HepG2 (cell line): ENCODE measurements at regions not wholly inside any gene's neighbourhood (a gene's known extent, or its start where the extent isn't known, plus 50 kb on each side); places are given as distances from the start of the nearest gene placed in this dataset.

Experiments
- ATAC-seq: fragments of 200-7000 bp; cut with Tn5 transposase; 3 replicates; pipeline ENCODE4 v1.9.1; 2020; ENCODE audit warnings: mild to moderate bottlenecking, moderate library complexity
- BruUV-seq: library from RNA; stranded (reverse); fragments of 400-500 nt; replicated peaks from 2 replicates; lab custom pipeline; 2021; lab: Mats Ljungman, UMichigan
- CTCF ChIA-PET: fragments of 300-600 bp; formaldehyde crosslinking; extraction: SDS; loops from one replicate; lab custom pipeline; 2021; ENCODE audit warnings: low total read pairs, inconsistent platforms, low intra/inter-chr PET ratio; lab: Yijun Ruan, JAX
- POLR2A ChIA-PET: fragments of 350-600 bp; sonication (Branson Sonifier 250); formaldehyde crosslinking; loops from one replicate; lab custom pipeline; 2020; ENCODE audit warnings: antibody characterized with exemption, inconsistent platforms; lab: Yijun Ruan, JAX
- DNase-seq: peaks from one replicate; pipeline ENCODE4 v3.0.0-alpha.2; 2015; ENCODE audit warnings: low spot score
- FAIRE-seq: peaks from 3 replicates; lab custom pipeline; 2011; peaks lifted over from hg19 to GRCh38; lab: Jason Lieb, UNC
- H2AFZ ChIP-seq: one replicate; pipeline ENCODE4 v1.6.1; 2011; ENCODE audit warnings: low read length, inconsistent platforms
- H3K27ac ChIP-seq: fragments of 300-600 bp; 3 replicates; pipeline ENCODE4 v1.8.0; 2011; ENCODE audit warnings: mixed run types, mild to moderate bottlenecking, mixed read lengths, low read length, inconsistent platforms; ENCODE audit not compliant: insufficient read depth; ENCODE audit errors: extremely low read length
- H3K27me3 ChIP-seq, 2 experiments: fragments of 200-600 bp in 1 of 2; 2 replicates in 1 of 2; 3 replicates in 1 of 2; pipeline versions ENCODE4 v1.6.0 to v1.8.0; 2011; ENCODE audit warnings: low read length in 2 of 2, mild to moderate bottlenecking in 2 of 2, moderate library complexity in 2 of 2, inconsistent platforms in 1 of 2; ENCODE audit not compliant: insufficient read depth in 2 of 2, control insufficient read depth in 1 of 2
- H3K36me3 ChIP-seq, 2 experiments: fragments of 200-600 bp in 1 of 2; replicated peaks in 1 of 2; 2 replicates in 1 of 2; 3 replicates in 1 of 2; pipeline versions ENCODE4 v1.5.1 to v1.8.0; 2011; ENCODE audit warnings: low read length in 2 of 2, inconsistent platforms in 1 of 2; ENCODE audit not compliant: insufficient read depth in 2 of 2, control insufficient read depth in 1 of 2
- H3K4me1 ChIP-seq: 2 replicates; pipeline ENCODE4 v1.5.1; 2012; ENCODE audit warnings: low read length, inconsistent platforms; ENCODE audit not compliant: insufficient read depth
- H3K4me2 ChIP-seq: 2 replicates; pipeline ENCODE4 v1.6.0; 2011; ENCODE audit warnings: low read depth, low read length, inconsistent platforms
- H3K4me3 ChIP-seq, 3 experiments: fragments of 200-600 bp in 1 of 3; sonication (generic), shearing (Covaris generic) in 1 of 3; replicated peaks in 1 of 3; 2 replicates each; pipeline ENCODE4 v1.5.1; 2011 to 2016; ENCODE audit warnings: low read length in 3 of 3, inconsistent platforms in 2 of 3, low read depth in 2 of 3, mild to moderate bottlenecking in 2 of 3, control low read depth in 1 of 3, mixed read lengths in 1 of 3; ENCODE audit not compliant: insufficient read depth in 1 of 3
- H3K79me2 ChIP-seq: one replicate; pipeline ENCODE4 v1.6.1; 2011; ENCODE audit warnings: low read length, inconsistent platforms; ENCODE audit not compliant: insufficient read depth
- H3K9ac ChIP-seq: 2 replicates; pipeline ENCODE4 v1.6.0; 2011; ENCODE audit warnings: mild to moderate bottlenecking, low read depth, low read length, inconsistent platforms; ENCODE audit not compliant: insufficient read depth
- H3K9me3 ChIP-seq: 2 replicates; pipeline ENCODE4 v1.5.1; 2012; ENCODE audit warnings: mild to moderate bottlenecking, low read length
- H4K20me1 ChIP-seq: 2 replicates; pipeline ENCODE4 v1.6.0; 2011; ENCODE audit warnings: inconsistent platforms, mild to moderate bottlenecking, low read length, moderate library complexity; ENCODE audit not compliant: insufficient read depth
- DMAP1 ChIP-seq: IDR thresholded peaks from 2 replicates; pipeline ENCODE4 v1.6.1; 2016
- E2F2 ChIP-seq: sonication (generic); formaldehyde crosslinking; IDR thresholded peaks from 2 replicates; pipeline ENCODE4 v1.4.0; 2020; ENCODE audit warnings: missing genetic modification reagents, borderline replicate concordance
- E2F5 ChIP-seq: sonication (generic); formaldehyde crosslinking; conservative IDR thresholded peaks from 2 replicates; pipeline ENCODE4 v1.4.0; 2020; ENCODE audit warnings: missing genetic modification reagents
- HHEX ChIP-seq: IDR thresholded peaks from 2 replicates; pipeline ENCODE4 v1.6.1; 2016; ENCODE audit warnings: control low read depth
- IRF2 ChIP-seq: IDR thresholded peaks from 2 replicates; pipeline ENCODE4 v1.6.1; 2018; ENCODE audit warnings: missing genetic modification reagents, missing compliant biosample characterization
- ISX ChIP-seq: sonication (generic); formaldehyde crosslinking; conservative IDR thresholded peaks from 2 replicates; pipeline ENCODE4 v1.5.0; 2020; ENCODE audit warnings: missing genetic modification reagents
- KLF6 ChIP-seq: IDR thresholded peaks from 2 replicates; pipeline ENCODE4 v1.8.0; 2016; ENCODE audit warnings: missing biosample characterization, missing genetic modification reagents
- LCORL ChIP-seq, 2 experiments: fragments of 450-650 bp in 1 of 2; sonication (generic) in 1 of 2; formaldehyde crosslinking in 1 of 2; IDR thresholded peaks; 2 replicates each; pipeline versions ENCODE4 v1.5.0 to v1.6.1; 2017 to 2020; ENCODE audit warnings: antibody characterized with exemption in 1 of 2, missing genetic modification reagents in 1 of 2
- PHB2 ChIP-seq: fragments of 450-650 bp; IDR thresholded peaks from 2 replicates; pipeline ENCODE4 v1.6.1; 2018; ENCODE audit not compliant: partially characterized antibody
- PTBP1 ChIP-seq: fragments of 200-400 bp; formaldehyde crosslinking; IDR thresholded peaks from 2 replicates; pipeline ENCODE4 v1.6.1; 2018; ENCODE audit warnings: low read length, low read depth; ENCODE audit not compliant: poor library complexity, severe bottlenecking
- RCOR2 ChIP-seq: IDR thresholded peaks from 2 replicates; pipeline ENCODE4 v1.6.1; 2016; ENCODE audit warnings: missing biosample characterization, missing genetic modification reagents
- RFXANK ChIP-seq: IDR thresholded peaks from 2 replicates; pipeline ENCODE4 v1.6.1; 2016
- ZBTB40 ChIP-seq, 2 experiments: fragments of 450-650 bp in 1 of 2; sonication (generic) in 1 of 2; formaldehyde crosslinking in 1 of 2; IDR thresholded peaks; 2 replicates each; pipeline versions ENCODE4 v1.6.1 to v1.8.0; 2016 to 2022; ENCODE audit warnings: antibody characterized with exemption in 1 of 2, mild to moderate bottlenecking in 1 of 2, missing genetic modification reagents in 1 of 2
- ZBTB8A ChIP-seq: sonication (generic); formaldehyde crosslinking; IDR thresholded peaks from 2 replicates; pipeline ENCODE4 v1.4.0; 2020; ENCODE audit warnings: mild to moderate bottlenecking, low read depth, missing genetic modification reagents, borderline replicate concordance
- ZNF468 ChIP-seq: sonication (generic); formaldehyde crosslinking; IDR thresholded peaks from 2 replicates; pipeline ENCODE4 v1.8.0; 2022; ENCODE audit warnings: mild to moderate bottlenecking, moderate library complexity, missing genetic modification reagents
- ZNF496 ChIP-seq: sonication (generic); formaldehyde crosslinking; IDR thresholded peaks from 2 replicates; pipeline ENCODE4 v1.8.1; 2023; ENCODE audit warnings: mild to moderate bottlenecking, moderate library complexity, missing genetic modification reagents; ENCODE audit not compliant: insufficient replicate concordance
- WGBS: methylation state at CpG from one replicate; pipeline ENCODE4 v1.1.6; 2017; ENCODE audit warnings: low lambda C conversion rate; 5-methylcytosine and 5-hydroxymethylcytosine counted together
- in situ Hi-C: cut with HindIII; loops from 2 replicates; pipeline ENCODE4 v1.10.0; 2017; ENCODE audit warnings: low pct_unique_long_range_greater_than_20kb; ENCODE audit not compliant: extremely low pct_ligation_motif_present
- intact Hi-C: fragments of 100-400 bp; cut with micrococcal nuclease; formaldehyde crosslinking; loops from one replicate; pipeline ENCODE4 v1.10.0; 2022; ENCODE audit not compliant: unreplicated experiment

GRCh38 chr13:30835442-30835841, 70.6 kb upstream of the MEDAG start:
- Histone ChIP-seq H3K79me2 (no peaks in the 10 kb centered on the region), H3K9ac (no peak overlapping the region), H3K36me3 (no peaks in the 10 kb centered on the region), H3K4me1 (peaks cover 73% of the 10 kb centered on the region), H3K27me3 (no peaks in the 10 kb centered on the region), H2AFZ (no peak overlapping the region), H3K27ac (no peak overlapping the region), H4K20me1 (no peaks in the 10 kb centered on the region), H3K9me3 (no peaks in the 10 kb centered on the region), H3K4me2 (no peak overlapping the region), H3K4me3 (no peak overlapping the region)
- WGBS = 65% methylated on average over 9 of the region's 9 CpGs
- POLR2A ChIA-PET = no interaction called here
- CTCF ChIA-PET = no interaction called here
- no TSS peak for BruUV-seq
- in situ Hi-C loops = no loop called here
- DNase-seq = no peak
- intact Hi-C loops = no loop called here
- no peak for FAIRE-seq
- no peak for TF ChIP-seq ISX (CRISPR knock-in tag)
- no peak for TF ChIP-seq RFXANK (CRISPR knock-in tag)
- TF ChIP-seq RCOR2 (CRISPR knock-in tag) = no peak
- no peak for TF ChIP-seq E2F5 (CRISPR knock-in tag)
- no peak for TF ChIP-seq ZNF496
- no peak for TF ChIP-seq PHB2
- no peak for TF ChIP-seq ZBTB8A (CRISPR knock-in tag)
- TF ChIP-seq E2F2 (CRISPR knock-in tag) = no peak
- TF ChIP-seq ZBTB40 (IDR thresholded peaks at IDR 0.05) = no peak
- no peak for TF ChIP-seq ZBTB40 (CRISPR knock-in tag; IDR thresholded peaks at IDR 0.05)
- no peak for TF ChIP-seq LCORL (IDR thresholded peaks at IDR 0.05)
- no peak for TF ChIP-seq LCORL (CRISPR knock-in tag; IDR thresholded peaks at IDR 0.05)
- no peak for TF ChIP-seq IRF2 (CRISPR knock-in tag)
- TF ChIP-seq HHEX (CRISPR knock-in tag) = no peak
- no peak for TF ChIP-seq KLF6 (CRISPR knock-in tag)
- TF ChIP-seq DMAP1 (CRISPR knock-in tag) = no peak
- TF ChIP-seq ZNF468 = no peak
- no peak for TF ChIP-seq PTBP1
- ATAC-seq = no peak
